NCI-H2081 (cell line): ENCODE measurements at regions not wholly inside any gene's neighbourhood (a gene's known extent, or its start where the extent isn't known, plus 50 kb on each side); places are given as distances from the start of the nearest gene placed in this dataset.

Experiments used
- DNase-seq, 2 experiments: peaks; one replicate each; lab custom pipeline; 2025; lab: John Stamatoyannopoulos, UW

GRCh38 chr3:95923496-95924210 lies 890.7 kb upstream of the EPHA6 start:
- no peak for DNase-seq

DNA sequence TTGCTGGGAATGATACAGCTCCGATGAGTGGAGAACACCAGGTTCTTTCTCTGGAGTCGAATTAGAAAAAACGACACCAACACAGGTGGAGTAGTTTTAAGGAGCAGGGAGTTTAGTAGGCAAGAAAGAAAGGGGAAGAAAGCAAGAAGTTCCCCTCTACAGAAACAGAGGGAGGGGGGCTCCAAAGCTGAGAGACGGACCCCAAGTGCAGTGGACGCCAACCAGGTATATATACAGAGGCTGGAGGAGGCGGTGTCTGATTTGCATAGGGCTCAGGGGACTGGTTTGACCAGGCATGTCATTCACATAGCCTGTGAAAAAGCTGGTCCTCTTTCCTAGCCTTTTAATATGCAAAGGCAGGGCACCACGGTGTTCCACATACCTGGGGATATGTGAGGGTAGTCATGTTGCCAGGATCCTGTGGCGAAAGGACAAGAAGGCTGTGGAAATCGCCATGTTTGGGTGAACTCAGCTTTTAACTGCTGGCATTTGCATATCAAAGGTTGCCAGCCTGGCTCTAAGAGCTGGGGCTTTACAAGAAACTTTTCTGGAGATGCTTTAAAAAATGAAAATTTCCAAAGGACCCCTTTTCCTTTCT lies 887.4 kb upstream of the EPHA6 start:
- DNase-seq = no peak

DNA sequence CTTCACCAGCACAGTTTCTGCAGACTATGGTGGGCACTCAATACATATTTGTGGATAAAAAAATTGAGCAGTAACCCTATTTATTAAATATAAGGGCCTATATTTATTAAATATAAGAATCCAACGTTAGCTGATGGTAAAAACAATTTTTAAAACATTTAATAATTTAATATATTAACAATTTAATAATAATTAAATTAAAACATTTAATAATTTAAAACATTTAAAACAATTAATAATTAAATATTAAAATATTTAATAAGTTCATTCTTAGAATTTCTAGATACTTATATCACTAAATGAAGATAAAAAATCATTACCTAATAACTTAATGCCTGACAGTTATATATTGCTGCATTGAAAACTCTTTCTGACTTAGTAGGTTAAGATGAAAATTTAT lies 880.2 kb upstream of the EPHA6 start:
- no peak for DNase-seq

GRCh38 chr3:95939235-95939809 lies 875.1 kb upstream of the EPHA6 start:
- peak in 1 of 2 experiments; percentile 30 for DNase-seq

DNA sequence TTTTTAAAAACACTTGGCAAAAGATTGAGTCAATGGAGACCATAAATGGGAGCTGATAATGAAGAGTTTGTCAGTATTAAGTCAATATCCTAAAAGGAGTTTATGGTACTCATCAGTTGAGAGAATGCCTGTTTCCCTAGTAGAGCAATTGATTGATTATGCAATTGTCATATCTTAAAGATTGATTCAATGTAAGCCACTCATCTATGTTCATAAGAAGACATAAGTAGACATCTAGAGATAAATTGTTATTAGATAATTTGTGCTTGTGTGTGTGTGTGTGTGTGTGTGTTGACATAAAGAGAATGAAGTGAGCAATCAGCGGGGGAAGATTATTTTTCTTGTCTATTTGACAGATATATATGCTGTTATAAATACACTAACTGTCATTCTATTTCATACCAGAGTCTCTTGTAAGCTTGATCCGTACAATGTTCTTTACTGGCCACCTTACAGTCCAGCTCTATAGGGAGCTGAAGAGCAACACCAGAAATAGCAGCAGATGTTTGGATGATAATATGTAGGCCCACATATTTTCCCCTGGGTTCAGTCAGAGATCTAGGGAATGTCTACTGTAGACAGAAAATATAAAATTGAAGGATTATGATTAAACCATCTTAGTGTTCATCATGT lies 848.6 kb upstream of the EPHA6 start:
- DNase-seq = no peak

DNA sequence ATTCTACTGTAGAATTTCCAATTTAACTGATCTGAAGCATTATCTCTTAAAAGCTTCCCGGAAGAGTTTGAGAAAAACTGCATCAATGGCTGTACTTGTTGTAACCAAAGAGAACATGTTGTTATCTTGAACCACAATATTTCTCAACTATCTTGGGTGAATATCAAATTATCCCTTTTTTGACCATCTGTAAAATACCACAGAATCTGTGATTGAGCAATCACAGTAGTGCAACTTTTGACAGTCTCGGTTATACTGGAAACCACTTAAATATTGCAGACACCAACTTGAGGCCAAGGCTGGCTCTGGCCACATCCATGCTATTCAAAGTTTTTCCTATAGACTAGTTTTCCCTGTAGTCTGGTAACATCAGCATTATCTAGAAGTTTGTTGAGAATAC lies 842.8 kb upstream of the EPHA6 start:
- no peak for DNase-seq

- DNase-seq = no peak
Observed at GRCh38 chr3:95994338-95994737, 820.1 kb upstream of the EPHA6 start.

GRCh38 chr3:96000966-96001365 lies 813.4 kb upstream of the EPHA6 start:
- no peak for DNase-seq

GRCh38 chr3:96007650-96008195 lies 806.7 kb upstream of the EPHA6 start:
- DNase-seq = no peak

GRCh38 chr3:96012939-96013338 lies 801.5 kb upstream of the EPHA6 start:
- no peak for DNase-seq

GRCh38 chr3:96017556-96017955 lies 796.8 kb upstream of the EPHA6 start:
- no peak for DNase-seq

- no peak for DNase-seq
Observed at GRCh38 chr3:96022676-96023075, 791.7 kb upstream of the EPHA6 start.

DNA sequence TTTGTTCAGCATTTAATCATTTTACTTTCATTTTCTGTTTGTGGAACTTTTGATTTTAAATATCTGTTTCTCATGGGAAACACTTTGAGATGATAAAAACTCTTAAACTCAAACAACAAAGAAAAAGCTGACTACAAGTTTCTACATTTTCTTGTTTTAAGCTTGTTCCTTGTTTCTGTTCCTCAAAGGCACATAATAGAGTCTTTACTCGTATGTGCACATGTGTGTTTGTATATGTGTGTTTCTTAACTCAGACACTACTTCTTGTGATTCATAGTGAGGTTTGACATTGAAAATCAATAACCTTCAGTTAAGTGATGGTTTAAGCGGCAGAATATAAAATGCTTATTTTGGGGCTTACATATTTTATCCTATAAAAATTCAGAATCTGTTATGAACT lies 786.7 kb upstream of the EPHA6 start:
- DNase-seq = no peak

- no peak for DNase-seq
Observed at GRCh38 chr3:96039632-96040031, 774.8 kb upstream of the EPHA6 start.

- no peak for DNase-seq
Observed at GRCh38 chr3:96059301-96059700, 755.1 kb upstream of the EPHA6 start.

DNA sequence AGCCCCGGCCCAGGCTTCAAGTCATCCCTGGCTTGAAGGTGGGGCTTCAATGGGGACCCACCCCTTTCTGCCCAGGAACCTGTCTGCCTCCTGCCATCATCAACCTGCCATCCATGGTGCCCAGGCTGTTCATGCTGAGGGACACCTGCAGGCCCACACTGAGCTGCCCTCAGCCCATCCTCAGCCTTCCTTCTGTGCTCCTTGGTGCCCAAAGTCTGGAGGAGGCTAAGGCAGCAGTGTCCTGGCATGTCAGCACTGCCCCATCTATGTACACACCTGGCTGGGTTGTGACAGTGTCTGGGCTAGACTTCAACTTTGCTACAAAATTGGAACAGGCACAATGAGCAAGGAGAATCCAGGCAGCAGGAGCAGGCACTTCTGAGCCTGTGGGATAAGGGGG lies 745.3 kb upstream of the EPHA6 start:
- no peak for DNase-seq

DNA sequence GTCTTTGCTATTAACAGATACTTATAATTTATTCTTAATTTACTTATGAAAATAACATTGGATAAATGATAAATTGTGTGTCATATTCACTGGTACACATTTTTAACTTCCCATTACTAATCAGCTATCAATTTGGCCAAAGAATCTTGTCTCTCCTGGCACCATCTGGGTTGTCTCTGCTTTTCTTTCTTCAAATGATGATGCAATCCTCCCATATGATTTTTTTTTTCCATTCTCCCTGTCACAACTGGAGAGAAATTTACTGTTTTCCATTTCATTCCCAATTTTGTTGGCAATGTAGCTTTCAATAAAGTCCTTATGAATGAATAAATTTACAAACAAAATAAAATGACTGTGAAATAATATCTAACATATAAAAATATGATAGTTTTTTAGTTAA lies 743.7 kb upstream of the EPHA6 start:
- no peak for DNase-seq

DNA sequence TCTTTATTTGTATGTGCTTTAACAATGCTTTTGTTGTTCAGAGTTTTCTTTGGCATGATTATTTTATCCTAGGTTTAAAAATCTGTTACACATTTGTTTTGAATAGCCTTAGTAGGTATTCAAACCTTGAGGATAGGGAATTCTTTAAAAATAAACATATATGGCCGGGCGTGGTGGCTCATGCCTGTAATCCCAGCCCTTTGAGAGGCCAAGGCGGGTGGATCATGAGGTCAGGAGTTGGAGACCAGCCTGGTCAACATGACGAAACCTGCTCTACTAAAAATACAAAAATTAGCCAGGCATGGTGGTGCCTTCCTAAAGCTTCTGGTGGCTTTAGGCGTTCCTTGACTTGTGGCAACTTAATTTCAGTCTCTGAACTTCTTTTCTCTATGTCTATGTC lies 743.3 kb upstream of the EPHA6 start:
- no peak for DNase-seq

GRCh38 chr3:96072226-96072625 lies 742.2 kb upstream of the EPHA6 start:
- no peak for DNase-seq

DNA sequence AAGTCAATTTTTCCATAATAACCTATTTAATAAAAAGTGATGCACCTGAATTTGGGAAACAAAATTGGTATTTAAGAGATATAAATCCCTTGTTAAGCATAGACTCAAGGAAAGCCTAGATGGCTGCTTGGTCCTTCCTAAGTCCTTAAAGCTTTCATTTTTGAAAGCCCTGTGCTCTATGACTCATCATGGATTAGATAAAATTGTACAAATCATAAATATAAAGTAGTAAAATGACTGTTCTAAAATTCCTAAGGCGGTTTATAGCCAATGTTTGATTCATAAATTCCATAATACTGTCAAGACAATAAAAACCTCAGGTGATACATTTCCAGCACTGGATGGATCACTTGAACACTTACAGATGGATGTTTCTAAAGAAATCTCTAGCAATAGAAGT lies 730.8 kb upstream of the EPHA6 start:
- DNase-seq = no peak

- DNase-seq = no peak
Observed at GRCh38 chr3:96086018-96086417, 728.4 kb upstream of the EPHA6 start.

DNA sequence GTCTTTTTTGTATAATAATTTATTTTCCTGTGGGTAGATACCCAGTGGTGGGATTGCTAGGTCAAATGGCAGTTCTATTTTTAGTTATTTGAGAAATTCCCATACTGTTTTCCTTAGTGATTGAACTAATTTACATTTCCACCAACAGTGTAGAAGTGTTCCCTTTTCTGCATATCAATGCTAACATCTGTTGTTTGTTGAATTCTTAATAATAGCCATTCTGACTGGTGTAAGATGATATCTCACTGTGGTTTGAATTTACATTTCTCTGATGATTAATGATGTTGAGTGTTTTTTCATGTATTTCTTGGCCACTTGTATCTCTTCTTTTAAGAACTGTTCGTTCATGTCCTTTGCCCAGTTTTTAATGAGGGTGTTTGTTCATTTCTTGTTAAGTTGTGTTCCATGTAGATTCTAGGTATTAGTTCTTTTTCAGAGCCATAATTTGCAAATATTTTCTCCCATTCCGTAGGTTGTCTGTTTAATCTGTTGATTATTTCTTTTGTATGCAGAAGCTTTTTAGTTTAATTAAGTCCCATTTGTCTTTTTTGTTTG lies 713.3 kb upstream of the EPHA6 start:
- DNase-seq = no peak

DNA sequence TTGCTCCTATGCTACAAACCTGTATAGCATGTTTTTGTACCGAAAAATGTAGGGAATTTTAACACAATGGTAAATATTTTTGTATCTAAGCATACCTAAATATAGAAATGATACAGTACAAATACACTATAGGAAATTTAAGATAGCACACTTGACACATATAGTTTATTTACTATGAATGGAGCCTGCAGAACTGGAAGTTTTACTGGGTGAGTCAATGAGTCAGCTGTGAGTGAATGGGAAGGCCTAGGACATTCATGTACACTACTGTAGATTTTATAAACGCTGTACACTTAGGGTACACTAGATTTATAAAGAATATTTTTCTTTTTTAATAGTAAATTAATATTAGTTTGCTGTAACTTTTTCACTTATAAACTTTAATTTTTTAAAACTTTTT lies 707.7 kb upstream of the EPHA6 start:
- DNase-seq = no peak
